ELR (cell line): ENCODE measurements at regions not wholly inside any gene's neighbourhood (a gene's known extent, or its start where the extent isn't known, plus 50 kb on each side); places are given as distances from the start of the nearest gene placed in this dataset.
A peak's percentile ranks its signal among the peaks of the same experiment; 100 is the strongest.

ENCODE experiments used
- DNase-seq: peaks from one replicate; pipeline ENCODE4 v3.0.0-alpha.2; 2015; ENCODE audit warnings: low read depth

DNA sequence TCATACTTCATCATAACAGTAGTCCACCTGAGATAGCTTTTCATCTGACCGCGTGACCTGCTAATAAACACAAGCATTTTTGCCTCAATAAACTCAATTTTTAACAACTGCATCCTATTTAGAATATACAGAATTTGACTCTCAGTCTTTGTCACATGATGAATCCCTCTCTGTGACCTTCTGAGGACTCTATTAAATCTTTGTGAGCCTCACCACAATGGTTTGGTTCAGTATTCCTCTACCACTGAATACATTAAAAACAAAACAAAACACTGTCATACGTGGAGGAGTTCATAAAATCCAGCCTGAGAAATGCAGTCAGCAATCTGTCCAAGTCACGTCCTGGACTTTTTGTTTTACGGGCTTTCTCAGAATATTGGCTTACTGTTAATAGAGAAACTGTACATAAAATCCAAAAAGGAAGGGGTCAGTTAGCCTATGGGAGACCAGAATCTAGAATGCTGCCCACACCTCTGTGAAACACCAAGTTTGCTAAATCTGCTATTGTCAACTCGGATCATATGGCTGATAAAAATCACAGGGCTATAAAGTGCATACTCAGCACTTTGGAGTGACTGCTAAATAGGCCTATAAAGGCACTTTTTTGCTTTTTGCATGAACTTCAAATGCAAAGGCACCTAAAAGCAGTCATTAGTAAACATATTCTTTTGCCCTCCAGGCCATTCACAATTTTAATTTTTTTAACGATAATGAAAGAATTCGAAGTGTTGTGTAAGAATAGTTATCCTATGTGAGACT, 190.3 kb upstream of the HDDC2 start:
- no peak for DNase-seq

GRCh38 chr6:125498606-125499005, 196.8 kb upstream of the HDDC2 start:
- DNase-seq = no peak

GRCh38 chr6:125499535-125499934, 197.8 kb upstream of the HDDC2 start:
- DNase-seq = no peak

GRCh38 chr6:125503181-125503580, 201.4 kb upstream of the HDDC2 start:
- no peak for DNase-seq

- DNase-seq = no peak
Measured at GRCh38 chr6:125507987-125508655, 206.4 kb upstream of the HDDC2 start.

GRCh38 chr6:125508793-125509192, 207.0 kb upstream of the HDDC2 start:
- no peak for DNase-seq

GRCh38 chr6:125509477-125509876, 207.7 kb upstream of the HDDC2 start:
- no peak for DNase-seq

- no peak for DNase-seq
Measured at GRCh38 chr6:125510405-125510804, 208.6 kb upstream of the HDDC2 start.

DNA sequence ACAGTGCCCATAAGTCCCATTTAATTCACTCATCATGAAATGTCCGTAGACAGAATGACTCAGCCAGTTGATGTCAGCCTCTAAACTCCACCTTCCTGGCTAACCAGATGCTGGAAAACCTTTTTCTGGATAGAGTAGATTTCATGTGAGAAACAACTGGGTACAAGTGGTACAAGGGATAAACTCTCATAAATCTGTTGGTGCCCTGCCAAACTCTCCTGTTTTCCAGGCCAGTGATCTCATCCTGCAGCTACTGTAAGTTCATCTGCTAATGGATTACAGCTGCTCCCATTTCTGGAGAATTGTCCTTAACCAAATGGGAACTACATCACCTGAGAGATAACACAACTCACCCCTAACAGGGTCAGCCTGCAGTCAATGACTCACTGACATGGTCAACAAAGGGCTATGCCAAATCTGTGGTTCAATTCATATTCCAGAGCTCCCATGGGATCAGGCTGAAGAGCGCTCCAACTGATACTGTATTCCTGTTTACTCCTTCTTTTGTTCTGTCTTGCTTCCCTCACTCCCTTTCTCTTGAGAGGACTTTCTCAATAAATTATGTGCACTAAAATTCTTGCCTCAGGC, 210.1 kb upstream of the HDDC2 start:
- no peak for DNase-seq

- DNase-seq = peak; percentile 10
Measured at GRCh38 chr6:125512621-125513020, 210.9 kb upstream of the HDDC2 start.

- DNase-seq = no peak
Measured at GRCh38 chr6:125513978-125514377, 212.2 kb upstream of the HDDC2 start.

- no peak for DNase-seq
Measured at GRCh38 chr6:125516644-125517043, 214.9 kb upstream of the HDDC2 start.

GRCh38 chr6:125519367-125519766, 217.6 kb upstream of the HDDC2 start:
- no peak for DNase-seq

GRCh38 chr6:125524356-125524755, 222.6 kb upstream of the HDDC2 start:
- no peak for DNase-seq

- no peak for DNase-seq
Measured at GRCh38 chr6:125526007-125526720, 223.3 kb upstream of the HEY2 start.

GRCh38 chr6:125528621-125529041, 220.8 kb upstream of the HEY2 start:
- DNase-seq = no peak

DNA sequence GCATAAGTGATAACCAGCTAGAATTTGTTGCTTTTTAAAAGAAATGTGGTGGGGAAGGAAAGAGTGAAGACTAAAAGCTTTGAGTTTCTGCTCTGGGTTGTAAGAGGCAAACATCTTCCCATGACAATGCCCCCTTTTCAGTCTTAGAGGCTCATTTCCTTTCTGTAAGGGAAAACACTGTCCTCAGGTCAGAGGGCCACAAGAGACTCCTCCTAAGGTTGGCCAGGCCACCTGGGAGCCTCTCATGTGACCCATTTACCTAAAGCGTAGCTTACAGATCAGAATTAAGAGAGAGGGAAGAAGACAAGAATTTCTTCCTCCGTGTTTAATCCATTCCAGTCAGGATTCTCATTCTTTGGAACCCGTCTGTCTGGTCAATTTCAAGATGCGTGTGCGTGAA, 220.4 kb upstream of the HEY2 start:
- no peak for DNase-seq

DNA sequence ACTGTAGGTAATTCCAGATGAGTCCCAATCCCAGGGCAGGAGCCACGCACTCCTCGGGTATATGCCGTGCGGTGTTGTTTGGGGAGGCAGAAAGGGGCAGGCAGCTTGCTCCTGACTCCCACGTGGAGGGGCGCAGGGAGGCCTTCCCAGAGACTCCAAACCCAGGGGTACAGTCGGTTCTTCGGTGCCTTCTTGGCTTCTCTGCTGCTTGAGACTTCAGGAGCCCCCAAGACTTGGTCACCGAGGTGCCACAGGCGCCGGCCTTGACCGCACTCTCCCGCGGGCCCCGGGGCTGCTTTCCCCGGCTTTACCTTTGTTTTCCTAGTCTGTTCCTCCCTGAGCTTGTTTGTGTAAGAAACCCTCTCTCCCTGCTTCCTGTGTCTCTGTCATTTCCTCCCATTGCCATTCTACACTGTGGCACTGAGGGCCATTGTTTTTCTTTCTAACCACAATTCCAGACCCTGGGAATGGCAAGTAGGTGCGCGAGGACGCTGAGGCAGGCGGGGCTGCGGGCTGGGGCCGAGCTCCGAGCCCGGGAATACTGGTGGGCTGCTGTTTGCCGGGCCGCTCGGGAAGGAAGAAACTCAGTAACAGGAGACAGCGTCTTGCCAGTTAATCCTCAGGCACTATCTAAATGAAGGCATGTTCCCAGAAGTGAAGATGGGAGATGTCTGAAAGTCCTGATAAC, 215.6 kb upstream of the HEY2 start:
- DNase-seq = no peak

DNA sequence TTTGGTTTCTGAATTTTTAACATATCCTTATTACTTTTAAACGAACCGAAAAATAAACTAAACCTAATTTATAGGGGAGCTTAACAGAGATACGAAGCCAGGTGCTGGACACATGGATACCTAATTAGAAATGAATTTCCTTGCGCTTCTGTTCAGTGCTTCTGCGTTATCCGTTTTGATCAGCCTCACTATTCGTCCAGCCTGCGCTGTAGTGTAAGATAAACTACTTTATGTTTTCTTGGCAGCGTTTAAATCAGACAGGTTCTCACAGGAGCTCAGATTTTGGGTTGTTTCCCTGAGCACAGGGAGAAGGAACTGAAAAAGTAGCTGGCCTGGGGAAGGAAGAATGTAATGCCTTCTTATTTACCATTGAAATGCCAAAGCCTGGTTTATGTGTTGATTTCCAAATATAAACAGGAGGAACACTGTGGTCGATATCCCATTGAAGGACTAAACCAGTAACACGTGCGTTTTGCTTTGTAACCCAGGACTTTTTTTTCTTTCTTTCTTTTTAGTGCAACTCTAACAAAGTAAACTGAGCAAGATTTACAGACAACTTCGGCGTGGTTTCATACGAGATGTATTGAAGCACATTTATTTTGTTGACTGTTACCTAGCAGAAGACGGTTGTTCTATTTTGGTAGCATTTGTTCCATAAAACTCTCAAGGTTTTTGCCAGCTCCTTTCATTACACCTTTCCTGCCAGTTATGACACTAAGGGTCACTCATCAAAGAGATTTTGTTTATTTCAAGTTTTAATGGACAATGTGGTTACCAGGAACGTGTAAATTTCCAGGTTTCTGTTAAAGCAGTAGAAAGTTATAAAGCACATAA, 214.8 kb upstream of the HEY2 start:
- DNase-seq = no peak

DNA sequence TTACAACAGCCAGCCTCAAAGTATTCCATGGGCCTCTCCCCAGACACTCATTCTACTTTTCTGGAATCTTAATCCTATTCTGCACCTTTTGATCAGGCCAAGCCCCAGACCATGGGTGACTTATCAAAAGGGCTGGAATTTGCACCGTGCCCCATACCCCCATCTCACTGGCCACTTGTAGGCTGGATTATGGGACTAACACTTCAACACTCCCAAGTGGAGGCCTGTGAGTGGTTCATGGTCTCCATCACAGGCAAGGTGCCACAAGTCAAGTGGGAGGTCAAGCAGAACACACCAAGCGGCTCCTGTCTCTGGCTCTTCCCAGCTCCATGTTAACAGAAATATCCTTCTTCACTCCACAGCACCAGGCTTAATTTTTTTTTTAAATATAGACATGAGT, 212.3 kb upstream of the HEY2 start:
- no peak for DNase-seq

- DNase-seq = no peak
Measured at GRCh38 chr6:125539892-125540291, 209.5 kb upstream of the HEY2 start.
